Upper lobe of left lung (tissue), 6 donors: ENCODE measurements at regions not wholly inside any gene's neighbourhood (a gene's known extent, or its start where the extent isn't known, plus 50 kb on each side); places are given as distances from the start of the nearest gene placed in this dataset.

ENCODE experiments used
- ATAC-seq, 2 donors: fragments of 200-7000 bp; cut with Tn5 transposase; one replicate each; pipeline ENCODE4 v1.9.1; 2022; ENCODE audit warnings: mild to moderate bottlenecking in 2 of 2, moderate library complexity in 2 of 2; ENCODE audit not compliant: low FRiP score in 2 of 2
- DNase-seq, 2 donors: peaks; one replicate each; pipeline ENCODE4 v3.0.0-alpha.2; 2019 to 2020
- H3K27ac ChIP-seq, 4 donors: fragments of 200-600 bp; sonication (generic); one replicate each; pipeline ENCODE4 v1.5.1; 2016 to 2019
- H3K27me3 ChIP-seq, 4 donors: fragments of 200-600 bp; sonication (generic); one replicate each; pipeline ENCODE4 v1.5.1; 2017 to 2019
- H3K36me3 ChIP-seq, 4 donors: fragments of 200-600 bp; sonication (generic); one replicate each; pipeline ENCODE4 v1.5.1; 2016 to 2019
- H3K4me1 ChIP-seq, 4 donors: fragments of 200-600 bp; sonication (generic); one replicate each; pipeline ENCODE4 v1.5.1; 2018 to 2019
- H3K4me3 ChIP-seq, 4 donors: fragments of 200-600 bp; sonication (generic); one replicate each; pipeline ENCODE4 v1.5.1; 2017 to 2019; ENCODE audit warnings: mild to moderate bottlenecking in 2 of 4, moderate library complexity in 1 of 4
- H3K9me3 ChIP-seq, 4 donors: fragments of 200-600 bp; sonication (generic); one replicate each; pipeline ENCODE4 v1.5.1; 2018 to 2019
- EP300 ChIP-seq, 4 donors: sonication (generic); formaldehyde crosslinking; IDR thresholded peaks; one replicate each; pipeline ENCODE4 v1.5.1; 2017; ENCODE audit warnings: antibody characterized with exemption in 4 of 4, control low read depth in 2 of 4
- POLR2A ChIP-seq, 4 donors: fragments of 450-650 bp; IDR thresholded peaks; one replicate each; pipeline ENCODE4 v1.5.1; 2016 to 2017; ENCODE audit warnings: antibody characterized with exemption in 4 of 4, mild to moderate bottlenecking in 2 of 4
- POLR2AphosphoS5 ChIP-seq, 2 donors: sonication (generic); formaldehyde crosslinking; IDR thresholded peaks; one replicate each; pipeline ENCODE4 v1.5.1; 2017; ENCODE audit warnings: antibody characterized with exemption in 2 of 2
- WGBS, 2 donors: methylation state at CpG; one replicate each; pipeline ENCODE4 v1.1.5; 2017 to 2018; 5-methylcytosine and 5-hydroxymethylcytosine counted together
- TF ChIP-seq, protein P1 (sequence below), 6 experiments: fragments of 450-650 bp in 4 of 6; fragments of 200-600 bp in 2 of 6; sonication (generic) in 2 of 6; IDR thresholded peaks; one replicate each; pipeline ENCODE4 v1.5.1; 2016 to 2019; ENCODE audit warnings: antibody characterized with exemption in 6 of 6
- donor health status: DM: no; HTN: no; CAD: no; lungs with moderate emphysema.
- donor health status: DM: no; HTN: yes; CAD: no; lungs with severe emphysema.

DNA sequence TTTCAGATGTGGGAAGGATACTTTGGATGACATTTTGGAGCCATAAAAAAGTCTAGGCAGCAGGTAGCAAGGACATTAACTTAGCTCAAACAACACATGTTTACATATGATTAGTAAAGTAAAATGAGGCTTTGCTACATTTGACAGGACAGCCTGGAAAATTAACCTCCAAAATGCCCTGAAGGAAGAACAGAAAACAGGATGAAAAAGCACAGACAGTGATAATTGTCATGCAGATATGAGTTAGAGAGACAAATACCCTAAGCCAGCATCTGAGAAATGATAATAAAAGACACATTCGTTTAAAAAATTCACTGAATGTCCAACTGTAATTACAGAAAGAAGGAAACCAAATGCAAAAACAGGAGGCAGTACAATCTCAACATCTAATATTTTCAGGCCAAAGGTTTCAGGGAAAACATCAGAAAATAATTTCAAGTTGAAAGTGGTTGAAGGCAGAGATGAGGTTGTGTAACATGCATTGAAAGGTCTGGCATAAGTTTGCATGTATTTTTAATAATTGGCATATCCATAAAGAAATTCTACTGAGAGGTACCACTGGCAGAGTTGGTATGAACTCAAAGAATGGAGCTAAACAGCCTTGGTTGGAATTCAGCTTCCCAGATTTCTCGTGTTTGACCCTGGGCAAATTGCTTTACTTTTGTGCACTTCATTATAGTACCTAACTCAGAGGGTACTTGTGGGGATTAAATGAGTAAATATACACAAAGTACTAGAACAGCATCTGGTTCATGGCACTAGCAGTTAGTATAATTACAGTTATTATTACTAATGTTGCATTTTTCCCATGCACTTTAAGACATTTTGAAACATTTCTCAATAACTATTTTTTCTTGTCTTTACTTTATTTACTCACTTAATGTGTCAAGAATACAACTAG, 54.4 kb upstream of the MAP9 start:
- ATAC-seq, result no peak

DNA sequence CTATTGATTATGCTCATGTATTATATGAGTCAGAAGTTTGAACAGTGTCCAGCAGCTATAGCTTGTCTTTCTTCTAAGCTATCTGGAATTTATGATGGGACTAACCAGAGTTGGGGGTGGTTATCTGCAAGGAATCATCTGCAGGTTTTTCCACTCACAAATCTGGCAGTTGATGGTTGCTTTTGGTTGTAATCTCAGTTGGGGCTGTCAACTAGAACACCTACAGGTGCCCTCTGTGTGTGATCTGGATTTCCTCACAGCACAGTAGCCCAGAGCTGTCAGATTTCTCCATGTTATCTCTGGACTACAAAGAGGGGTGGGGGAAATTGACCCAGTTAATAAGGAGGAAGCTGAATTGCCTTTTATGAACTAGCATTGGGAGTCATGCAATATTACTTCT, 51.4 kb upstream of the MAP9 start:
- Histone ChIP-seq H3K27ac (no peak overlapping the region), H3K27me3 (no peaks in the 10 kb centered on the region), H3K4me1 (peaks cover 0 to 3% (median 0%) of the 10 kb centered on the region in 4 donors), H3K36me3 (no peaks in the 10 kb centered on the region), H3K9me3 (peaks cover 0 to 5% (median 0%) of the 10 kb centered on the region in 4 donors), H3K4me3 (no peak overlapping the region)
- TF ChIP-seq POLR2A (IDR thresholded peaks at IDR 0.05), result no peak
- no peak for TF ChIP-seq POLR2AphosphoS5 (IDR thresholded peaks at IDR 0.05)
- TF ChIP-seq, protein P1, sequence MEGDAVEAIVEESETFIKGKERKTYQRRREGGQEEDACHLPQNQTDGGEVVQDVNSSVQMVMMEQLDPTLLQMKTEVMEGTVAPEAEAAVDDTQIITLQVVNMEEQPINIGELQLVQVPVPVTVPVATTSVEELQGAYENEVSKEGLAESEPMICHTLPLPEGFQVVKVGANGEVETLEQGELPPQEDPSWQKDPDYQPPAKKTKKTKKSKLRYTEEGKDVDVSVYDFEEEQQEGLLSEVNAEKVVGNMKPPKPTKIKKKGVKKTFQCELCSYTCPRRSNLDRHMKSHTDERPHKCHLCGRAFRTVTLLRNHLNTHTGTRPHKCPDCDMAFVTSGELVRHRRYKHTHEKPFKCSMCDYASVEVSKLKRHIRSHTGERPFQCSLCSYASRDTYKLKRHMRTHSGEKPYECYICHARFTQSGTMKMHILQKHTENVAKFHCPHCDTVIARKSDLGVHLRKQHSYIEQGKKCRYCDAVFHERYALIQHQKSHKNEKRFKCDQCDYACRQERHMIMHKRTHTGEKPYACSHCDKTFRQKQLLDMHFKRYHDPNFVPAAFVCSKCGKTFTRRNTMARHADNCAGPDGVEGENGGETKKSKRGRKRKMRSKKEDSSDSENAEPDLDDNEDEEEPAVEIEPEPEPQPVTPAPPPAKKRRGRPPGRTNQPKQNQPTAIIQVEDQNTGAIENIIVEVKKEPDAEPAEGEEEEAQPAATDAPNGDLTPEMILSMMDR (IDR thresholded peaks at IDR 0.05), result no peak
- TF ChIP-seq EP300 (IDR thresholded peaks at IDR 0.05), result no peak
- ATAC-seq, result no peak
- DNase-seq, result no peak

More for the DNA sequence above, 54.4 kb upstream of the MAP9 start:
- no peaks in the 10 kb centered on the region for H3K36me3 ChIP-seq
- H3K9me3 ChIP-seq, result peaks cover 0 to 5% (median 0%) of the 10 kb centered on the region in 4 donors
- H3K4me3 ChIP-seq, result no peak overlapping the region
- TF ChIP-seq, protein P1 (IDR thresholded peaks at IDR 0.05), result no peak
- TF ChIP-seq POLR2A (IDR thresholded peaks at IDR 0.05) (no peak), EP300 (IDR thresholded peaks at IDR 0.05) (no peak), POLR2AphosphoS5 (IDR thresholded peaks at IDR 0.05) (no peak)
- H3K27me3 ChIP-seq, result no peaks in the 10 kb centered on the region
- WGBS, 2 donors, result 53 to 76% methylated on average over 2 of the region's 2 CpGs
- H3K27ac ChIP-seq, result no peak overlapping the region
- no peak for DNase-seq
- peaks cover 0 to 3% (median 0%) of the 10 kb centered on the region in 4 donors for H3K4me1 ChIP-seq

DNA sequence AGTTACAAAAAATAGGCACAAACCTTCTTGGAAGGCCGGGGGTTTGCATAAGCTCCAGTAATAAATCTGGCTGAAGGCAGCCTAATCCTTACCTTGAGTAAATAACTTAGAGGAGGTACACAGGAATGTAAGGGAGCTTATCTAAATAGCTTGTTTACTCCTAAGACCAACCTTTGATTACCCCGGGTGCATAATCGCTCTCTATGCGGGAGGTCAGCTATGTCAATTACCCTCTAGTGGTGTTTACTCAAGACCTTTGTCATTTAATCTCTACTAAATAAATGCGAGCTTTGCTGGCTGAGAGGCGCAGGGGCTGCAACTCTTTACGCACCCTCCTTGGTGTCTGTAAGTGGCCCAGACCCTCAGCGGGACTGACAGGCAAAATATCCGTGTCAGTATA, 50.2 kb upstream of the MAP9 start:
- H3K36me3 ChIP-seq, result no peaks in the 10 kb centered on the region
- TF ChIP-seq, protein P1 (IDR thresholded peaks at IDR 0.05), result no peak
- no peak overlapping the region for H3K4me3 ChIP-seq
- no peaks in the 10 kb centered on the region for H3K27me3 ChIP-seq
- ATAC-seq (no peak), DNase-seq (no peak)
- H3K9me3 ChIP-seq, result peaks cover 0 to 5% (median 0%) of the 10 kb centered on the region in 4 donors
- peaks cover 0 to 3% (median 0%) of the 10 kb centered on the region in 4 donors for H3K4me1 ChIP-seq
- 64% methylated on average over 9 of the region's 9 CpGs for WGBS, 2 donors
- no peak overlapping the region for H3K27ac ChIP-seq
